PC-3 (cell line): ENCODE measurements at regions not wholly inside any gene's neighbourhood (a gene's known extent, or its start where the extent isn't known, plus 50 kb on each side); places are given as distances from the start of the nearest gene placed in this dataset.
"Not testable (repeated sequence)": the region's sequence is repeated elsewhere in the genome, so short reads cannot be mapped to it uniquely, and the experiment has no call there.

Source experiments
- ATAC-seq: fragments of 200-7000 bp; cut with Tn5 transposase; 2 replicates; pipeline ENCODE4 v1.9.1; 2020; ENCODE audit warnings: mild to moderate bottlenecking, moderate library complexity
- BruUV-seq: library from RNA; stranded (reverse); fragments of 400-500 nt; replicated peaks from 2 replicates; lab custom pipeline; 2021; lab: Mats Ljungman, UMichigan
- CTCF ChIA-PET: fragments of 300-600 bp; sonication (Branson Sonifier 250); formaldehyde crosslinking; loops from one replicate; lab custom pipeline; 2022; ENCODE audit warnings: antibody characterized with exemption; lab: Charles Lee
- POLR2A ChIA-PET: fragments of 300-600 bp; sonication (Branson Sonifier 250); formaldehyde crosslinking; loops from one replicate; lab custom pipeline; 2022; ENCODE audit warnings: antibody characterized with exemption; ENCODE audit not compliant: unreplicated experiment; lab: Charles Lee
- DNase-seq: peaks from one replicate; pipeline ENCODE4 v3.0.0-alpha.2; 2015
- H2AFZ ChIP-seq: fragments of 300-600 bp; sonication (generic); 2 replicates; pipeline ENCODE4 v1.6.0; 2016; ENCODE audit warnings: antibody characterized with exemption, low read length
- H3F3A ChIP-seq: fragments of 300-600 bp; sonication (generic); one replicate; pipeline ENCODE4 v1.6.0; 2017; ENCODE audit warnings: antibody characterized with exemption, low read length, control low read depth, mild to moderate bottlenecking; ENCODE audit not compliant: unreplicated experiment
- H3K27ac ChIP-seq: fragments of 300-600 bp; sonication (generic); 2 replicates; pipeline ENCODE4 v1.5.1; 2016; ENCODE audit warnings: mild to moderate bottlenecking, low read length
- H3K27me3 ChIP-seq: fragments of 300-600 bp; sonication (generic); 2 replicates; pipeline ENCODE4 v1.6.1; 2016; ENCODE audit warnings: low read length, mixed read lengths
- H3K36me3 ChIP-seq: fragments of 300-600 bp; sonication (generic); 2 replicates; pipeline ENCODE4 v1.6.1; 2016; ENCODE audit warnings: low read depth, mixed run types, low read length, mixed read lengths
- H3K4me1 ChIP-seq: fragments of 300-600 bp; sonication (generic); 2 replicates; pipeline ENCODE4 v1.5.1; 2016; ENCODE audit warnings: low read length; ENCODE audit not compliant: insufficient read depth
- H3K4me2 ChIP-seq: fragments of 300-600 bp; sonication (generic); 2 replicates; pipeline ENCODE4 v1.6.0; 2016; ENCODE audit warnings: low read length
- H3K4me3 ChIP-seq: fragments of 300-600 bp; sonication (generic); 2 replicates; pipeline ENCODE4 v1.5.1; 2016; ENCODE audit warnings: mild to moderate bottlenecking, low read length, mixed read lengths
- H3K79me2 ChIP-seq: fragments of 300-600 bp; sonication (generic); 2 replicates; pipeline ENCODE4 v1.6.1; 2017; ENCODE audit warnings: low read length, mixed read lengths
- H3K9ac ChIP-seq: fragments of 300-600 bp; sonication (generic); 2 replicates; pipeline ENCODE4 v1.6.0; 2016; ENCODE audit warnings: mild to moderate bottlenecking, low read length
- H3K9me2 ChIP-seq: fragments of 300-600 bp; sonication (generic); replicated peaks from 2 replicates; pipeline ENCODE4 v1.6.1; 2016; ENCODE audit warnings: mixed run types, low read length, mixed read lengths
- H3K9me3 ChIP-seq: fragments of 300-600 bp; sonication (generic); 2 replicates; pipeline ENCODE4 v1.6.1; 2016; ENCODE audit warnings: low read length, mixed read lengths
- H4K20me1 ChIP-seq: fragments of 300-600 bp; sonication (generic); 2 replicates; pipeline ENCODE4 v1.6.1; 2016; ENCODE audit warnings: low read length, mixed read lengths
- EZH2 ChIP-seq: fragments of 300-600 bp; sonication (generic); IDR thresholded peaks from one replicate; pipeline ENCODE4 v1.6.1; 2017; ENCODE audit warnings: antibody characterized with exemption, mild to moderate bottlenecking, low read length; ENCODE audit not compliant: unreplicated experiment
- EZH2phosphoT487 ChIP-seq: fragments of 300-600 bp; sonication (generic); IDR thresholded peaks from 2 replicates; pipeline ENCODE4 v1.6.1; 2018; ENCODE audit warnings: mild to moderate bottlenecking, antibody characterized with exemption, low read length, borderline replicate concordance
- intact Hi-C: fragments of 100-400 bp; cut with micrococcal nuclease; formaldehyde crosslinking; loops from 2 replicates; pipeline ENCODE4 v1.9.0; 2023
- TF ChIP-seq, protein P1 (sequence below): fragments of 300-600 bp; sonication (generic); conservative IDR thresholded peaks from 2 replicates; pipeline ENCODE4 v1.5.1; 2017; ENCODE audit warnings: antibody characterized with exemption, low read depth, mild to moderate bottlenecking, low read length

- no peak for TF ChIP-seq EZH2phosphoT487
- TF ChIP-seq, protein P1, sequence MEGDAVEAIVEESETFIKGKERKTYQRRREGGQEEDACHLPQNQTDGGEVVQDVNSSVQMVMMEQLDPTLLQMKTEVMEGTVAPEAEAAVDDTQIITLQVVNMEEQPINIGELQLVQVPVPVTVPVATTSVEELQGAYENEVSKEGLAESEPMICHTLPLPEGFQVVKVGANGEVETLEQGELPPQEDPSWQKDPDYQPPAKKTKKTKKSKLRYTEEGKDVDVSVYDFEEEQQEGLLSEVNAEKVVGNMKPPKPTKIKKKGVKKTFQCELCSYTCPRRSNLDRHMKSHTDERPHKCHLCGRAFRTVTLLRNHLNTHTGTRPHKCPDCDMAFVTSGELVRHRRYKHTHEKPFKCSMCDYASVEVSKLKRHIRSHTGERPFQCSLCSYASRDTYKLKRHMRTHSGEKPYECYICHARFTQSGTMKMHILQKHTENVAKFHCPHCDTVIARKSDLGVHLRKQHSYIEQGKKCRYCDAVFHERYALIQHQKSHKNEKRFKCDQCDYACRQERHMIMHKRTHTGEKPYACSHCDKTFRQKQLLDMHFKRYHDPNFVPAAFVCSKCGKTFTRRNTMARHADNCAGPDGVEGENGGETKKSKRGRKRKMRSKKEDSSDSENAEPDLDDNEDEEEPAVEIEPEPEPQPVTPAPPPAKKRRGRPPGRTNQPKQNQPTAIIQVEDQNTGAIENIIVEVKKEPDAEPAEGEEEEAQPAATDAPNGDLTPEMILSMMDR, result no peak
- no peak for TF ChIP-seq EZH2
- ATAC-seq (no peak), DNase-seq (no peak)
- Histone ChIP-seq H4K20me1 (no peaks in the 10 kb centered on the region), H3K9ac (no peak overlapping the region), H3K4me3 (no peak overlapping the region), H3K9me2 (no peaks in the 10 kb centered on the region), H3K4me2 (no peak overlapping the region), H3K27ac (no peak overlapping the region), H3K27me3 (no peaks in the 10 kb centered on the region), H3K79me2 (no peaks in the 10 kb centered on the region), H3K4me1 (no peaks in the 10 kb centered on the region), H2AFZ (no peak overlapping the region), H3K9me3 (no peaks in the 10 kb centered on the region), H3F3A (no peaks in the 10 kb centered on the region), H3K36me3 (no peaks in the 10 kb centered on the region)
- ChIA-PET POLR2A (no interaction called here), CTCF (no interaction called here)
- intact Hi-C loops, result no loop called here
- BruUV-seq, result no TSS peak
Observed at GRCh38 chr2:189312643-189313042, 128.6 kb upstream of the WDR75 start.

DNA sequence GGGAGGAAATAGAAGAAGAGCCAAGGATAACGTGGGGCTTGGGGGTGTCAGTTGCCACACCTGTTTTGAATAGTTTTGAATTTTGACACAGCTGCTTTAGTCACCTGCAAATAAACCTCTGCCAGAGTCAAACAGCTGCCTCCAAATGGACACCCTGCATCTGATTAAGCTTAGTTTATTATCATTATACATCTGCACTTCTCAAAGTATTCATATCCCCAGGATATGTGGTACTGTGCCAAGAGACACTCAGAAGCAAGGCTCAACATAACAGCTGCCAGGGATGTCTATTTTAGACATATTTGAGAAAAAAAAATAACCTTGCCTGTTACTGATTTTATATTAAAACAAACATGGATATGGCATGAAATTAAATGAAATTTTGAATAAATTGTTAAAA is 122.5 kb upstream of the WDR75 start:
- Histone ChIP-seq H4K20me1 (no peaks in the 10 kb centered on the region), H3K4me3 (no peak overlapping the region), H3F3A (no peaks in the 10 kb centered on the region), H3K79me2 (no peaks in the 10 kb centered on the region), H3K27ac (no peak overlapping the region), H3K27me3 (no peaks in the 10 kb centered on the region), H3K9ac (no peak overlapping the region), H3K4me2 (no peak overlapping the region), H3K4me1 (no peaks in the 10 kb centered on the region), H2AFZ (no peak overlapping the region), H3K9me2 (no peaks in the 10 kb centered on the region), H3K9me3 (no peaks in the 10 kb centered on the region), H3K36me3 (no peaks in the 10 kb centered on the region)
- CTCF ChIA-PET, result no interaction called here
- BruUV-seq, result no TSS peak
- TF ChIP-seq EZH2phosphoT487 (no peak), EZH2 (no peak)
- TF ChIP-seq, protein P1, result no peak
- intact Hi-C loops, result no loop called here
- POLR2A ChIA-PET, result no interaction called here
- ATAC-seq, result no peak
- DNase-seq, result no peak

DNA sequence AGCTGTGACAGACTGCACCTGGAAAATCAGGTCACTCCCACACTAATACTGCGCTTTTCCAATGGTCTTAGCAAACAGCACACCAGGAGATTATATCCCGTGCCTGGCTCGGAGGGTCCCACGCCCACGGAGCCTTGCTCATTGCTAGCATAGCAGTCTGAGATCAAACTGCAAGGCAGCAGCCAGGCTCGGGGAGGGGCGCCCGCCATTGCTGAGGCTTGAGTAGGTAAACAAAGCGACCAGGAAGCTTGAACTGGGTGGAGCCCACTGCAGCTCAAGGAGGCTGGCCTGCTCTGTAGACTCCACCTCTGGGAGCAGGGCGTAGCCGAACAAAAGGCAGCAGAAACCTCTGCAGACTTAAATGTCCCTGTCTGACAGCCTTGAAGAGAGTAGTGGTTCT is 121.8 kb upstream of the WDR75 start:
- BruUV-seq, H3K79me2 ChIP-seq, H3K36me3 ChIP-seq, POLR2A ChIA-PET, H3K4me3 ChIP-seq, H3K27me3 ChIP-seq, CTCF ChIA-PET, H3K9me3 ChIP-seq, H3K9me2 ChIP-seq, H3K4me1 ChIP-seq, H3K9ac ChIP-seq, H4K20me1 ChIP-seq, H3K27ac ChIP-seq, H3K4me2 ChIP-seq, H2AFZ ChIP-seq, H3F3A ChIP-seq, intact Hi-C loops, ATAC-seq, DNase-seq: not testable (repeated sequence)
